ENCODE measurements at regions not wholly inside any gene's neighbourhood (a gene's known extent, or its start where the extent isn't known, plus 50 kb on each side); places are given as distances from the start of the nearest gene placed in this dataset.

DNA sequence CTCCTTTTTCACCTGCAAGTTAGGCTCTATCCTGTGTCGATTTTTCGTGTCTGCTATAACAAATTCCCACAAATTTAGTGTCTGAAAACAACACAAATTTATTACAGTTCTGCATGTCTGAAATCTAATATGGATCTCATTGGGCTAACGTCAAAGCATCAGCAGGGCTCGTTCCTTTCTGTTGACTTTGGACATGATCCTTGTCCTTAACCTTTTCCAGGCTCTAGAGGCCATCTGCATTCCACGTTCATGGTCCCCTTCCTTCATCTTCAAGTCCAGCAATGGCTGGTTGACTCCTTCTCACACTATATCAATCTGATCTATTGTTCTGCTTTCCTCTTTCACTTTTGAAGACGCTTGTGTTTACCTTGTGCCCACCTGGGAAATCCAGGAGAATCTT lies 165.7 kb upstream of the RARB start:
- DNase-seq = no peak

DNA sequence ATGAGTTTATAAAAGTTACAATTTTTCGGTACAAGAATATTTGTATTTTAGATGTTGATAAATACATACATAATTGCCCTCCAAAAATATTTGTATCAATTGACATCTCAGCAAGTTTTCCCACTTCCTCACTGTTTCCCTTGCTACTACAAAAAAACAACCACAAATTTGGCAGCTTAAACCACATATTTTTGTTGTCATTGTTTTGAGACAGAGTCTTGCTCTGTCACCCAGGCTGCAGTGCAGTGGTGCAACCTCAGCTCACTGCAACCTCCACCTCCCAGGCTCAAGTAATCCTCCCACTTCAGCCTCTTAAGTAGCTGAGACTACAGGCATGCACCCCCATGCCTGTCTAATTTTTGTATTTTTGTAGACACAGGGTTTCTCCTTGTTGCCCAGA lies 162.8 kb upstream of the RARB start:
- DNase-seq = no peak

DNA sequence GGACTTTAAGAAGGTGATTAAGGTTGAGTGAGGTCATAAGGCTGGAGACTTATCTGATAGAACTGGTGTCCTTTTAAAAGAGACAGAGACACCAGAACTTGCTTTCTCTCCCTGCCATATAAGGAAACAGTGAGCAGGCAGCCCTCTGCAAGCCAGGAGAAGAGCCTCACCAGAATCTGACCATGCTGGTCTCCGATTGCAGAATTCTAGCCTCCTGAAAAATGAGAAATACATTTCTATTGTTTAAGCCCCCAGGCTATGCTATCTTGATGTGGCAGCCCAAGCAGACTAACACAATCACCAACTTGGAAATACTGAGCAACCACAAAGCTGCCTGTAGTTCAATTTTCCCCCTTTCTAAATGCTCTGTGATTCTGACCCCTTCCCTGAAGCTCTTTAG lies 161.4 kb upstream of the RARB start:
- no peak for DNase-seq

DNA sequence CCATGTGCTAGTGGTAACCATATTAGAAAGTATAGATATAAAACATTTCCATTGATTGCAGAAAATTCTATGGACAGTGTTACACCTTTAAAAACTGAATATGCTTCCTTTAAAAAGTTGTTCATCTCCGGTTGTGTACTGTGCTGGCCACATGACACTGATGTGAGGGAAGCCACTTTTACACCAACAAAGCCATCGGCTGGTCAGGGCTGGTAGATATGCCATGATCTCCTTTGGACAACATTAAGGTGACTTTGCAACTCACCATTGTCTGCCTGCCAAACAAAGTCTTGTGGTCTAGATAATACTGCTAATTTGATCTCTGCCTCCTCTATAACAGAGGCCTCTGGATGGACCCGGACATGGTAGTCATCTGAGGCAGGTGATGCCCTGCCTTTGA lies 156.0 kb upstream of the RARB start:
- DNase-seq = no peak

DNA sequence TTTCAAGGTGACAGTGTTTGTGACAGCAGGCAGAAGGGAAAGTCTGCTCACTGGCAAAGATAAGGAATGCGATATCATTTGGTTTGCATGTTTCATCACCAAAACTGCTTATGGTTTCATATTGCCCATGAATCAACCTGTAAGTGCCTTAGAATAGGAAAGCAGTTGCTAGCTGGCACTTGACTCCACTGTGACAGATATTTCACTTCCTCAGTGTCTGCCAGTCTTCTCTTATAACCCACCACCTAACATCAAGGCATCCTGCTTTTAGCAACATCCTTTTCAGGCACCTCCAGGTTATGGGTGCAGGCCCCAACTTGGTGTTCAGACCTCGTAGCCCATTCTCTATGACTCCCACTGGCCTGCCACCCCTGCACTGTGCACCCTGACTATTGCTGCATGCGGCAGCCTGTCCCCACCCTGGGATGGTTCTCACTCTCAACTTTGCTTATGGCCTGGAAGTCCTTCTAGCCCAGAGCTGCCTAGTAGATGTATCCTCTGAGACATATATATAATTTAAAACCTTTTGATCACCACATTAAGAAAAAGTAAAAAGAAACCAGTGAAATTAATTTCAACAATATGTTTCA lies 154.4 kb upstream of the RARB start:
- no peak for DNase-seq

DNA sequence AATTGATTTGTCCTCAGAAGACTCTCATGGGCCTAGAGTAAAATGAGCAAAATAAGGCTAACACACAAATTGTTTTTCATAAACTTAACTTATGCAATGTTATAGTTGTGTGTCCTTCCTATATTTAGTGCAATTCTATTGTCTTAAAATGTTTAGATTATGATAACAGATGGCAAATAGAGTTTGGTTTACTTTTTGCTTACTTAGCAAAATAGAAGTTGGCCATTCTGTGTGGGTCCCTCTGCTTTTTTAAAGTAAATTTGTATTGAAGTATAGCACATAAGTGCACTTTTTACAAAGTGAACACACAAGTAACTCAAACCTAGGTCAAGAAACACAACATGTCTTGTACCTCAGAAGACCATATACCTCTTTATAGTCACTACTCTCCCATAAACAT lies 150.6 kb upstream of the RARB start:
- DNase-seq = no peak

DNA sequence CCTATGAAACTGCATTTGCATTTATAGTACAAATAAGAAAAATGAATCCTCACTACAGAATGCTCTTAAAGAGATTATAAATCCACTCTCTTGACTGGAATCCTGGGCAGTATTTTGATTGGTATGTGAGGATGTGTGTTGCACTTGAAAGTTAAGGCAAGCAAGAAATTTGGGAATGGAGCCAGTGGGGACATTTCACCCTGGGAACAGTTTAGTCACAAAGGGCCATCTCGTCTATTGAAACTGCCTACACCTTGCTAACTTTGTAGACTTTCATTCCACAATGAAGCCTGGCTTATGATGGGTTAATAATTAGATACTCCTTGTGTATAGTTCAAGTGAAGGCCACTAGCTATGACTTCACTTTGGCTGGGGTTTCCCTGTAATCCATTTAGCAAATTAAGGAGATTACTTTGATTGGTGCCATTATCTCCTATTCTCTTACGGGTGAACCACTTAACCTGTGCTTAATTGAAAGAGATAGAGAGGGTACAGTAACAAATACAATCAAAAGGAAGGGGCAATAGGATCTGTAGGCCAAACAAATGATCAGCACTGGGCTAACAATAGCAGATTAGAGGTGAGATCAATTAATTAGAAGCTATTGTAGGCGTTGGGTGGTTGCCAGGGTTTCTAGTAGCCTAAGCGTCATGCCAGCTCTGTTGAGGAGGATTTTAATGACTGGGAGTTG lies 146.9 kb upstream of the RARB start:
- no peak for DNase-seq

DNA sequence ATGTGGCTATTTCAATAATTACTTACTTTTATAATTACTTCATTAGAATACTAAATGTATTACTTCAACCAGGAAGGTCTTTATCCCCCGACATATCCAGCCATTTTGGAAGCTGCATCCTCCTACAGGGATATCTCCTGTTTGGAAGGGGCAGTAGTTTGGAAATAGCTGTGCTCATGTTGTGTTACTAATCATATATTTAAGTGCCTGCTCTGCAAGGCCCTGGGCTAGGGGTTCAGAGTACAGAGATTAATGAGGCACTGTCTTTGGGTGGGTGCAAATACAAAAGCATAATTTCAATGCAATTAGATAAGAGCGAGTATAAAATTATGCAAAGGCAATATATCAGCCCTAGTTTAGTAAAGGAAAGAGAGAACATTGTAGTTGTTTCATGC lies 146.3 kb upstream of the RARB start:
- no peak for DNase-seq

DNA sequence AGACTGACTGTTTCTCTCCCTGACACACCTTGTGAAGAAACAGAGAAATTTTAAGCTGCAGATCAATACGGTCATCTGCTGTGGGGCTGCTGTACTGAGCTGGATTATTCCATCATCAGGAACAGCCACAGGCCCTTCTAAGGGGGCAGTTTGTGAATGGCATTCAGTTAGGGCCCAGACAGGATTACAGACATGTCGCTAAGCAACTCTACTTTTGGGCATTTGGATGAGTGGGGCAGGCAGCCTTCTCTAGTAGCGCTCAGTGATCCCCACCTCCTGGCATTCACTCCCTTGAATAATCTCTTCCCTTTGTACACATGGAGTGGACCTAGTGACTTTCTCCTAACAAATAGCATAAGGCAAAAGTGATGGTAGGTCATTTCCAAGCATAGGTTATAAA lies 144.4 kb upstream of the RARB start:
- DNase-seq = no peak

DNA sequence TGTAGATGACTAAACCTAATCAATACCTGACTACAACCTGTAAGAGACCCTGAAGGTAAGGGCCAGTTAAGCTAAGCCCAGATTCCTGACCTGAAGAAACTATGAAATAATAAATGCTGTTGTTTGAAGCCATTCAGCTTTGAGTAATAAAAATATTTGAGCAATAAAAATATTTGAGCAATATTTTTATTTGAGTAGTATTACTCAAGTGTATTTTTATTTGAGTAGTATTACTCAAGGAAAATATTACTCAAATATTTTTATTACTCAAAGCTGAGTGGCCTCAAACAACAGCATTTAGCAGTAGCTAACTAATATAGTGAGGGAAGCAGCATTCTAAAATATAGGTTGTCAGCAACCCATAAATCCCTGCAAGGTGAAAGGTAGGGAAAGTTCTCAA lies 143.8 kb upstream of the RARB start:
- DNase-seq = no peak

DNA sequence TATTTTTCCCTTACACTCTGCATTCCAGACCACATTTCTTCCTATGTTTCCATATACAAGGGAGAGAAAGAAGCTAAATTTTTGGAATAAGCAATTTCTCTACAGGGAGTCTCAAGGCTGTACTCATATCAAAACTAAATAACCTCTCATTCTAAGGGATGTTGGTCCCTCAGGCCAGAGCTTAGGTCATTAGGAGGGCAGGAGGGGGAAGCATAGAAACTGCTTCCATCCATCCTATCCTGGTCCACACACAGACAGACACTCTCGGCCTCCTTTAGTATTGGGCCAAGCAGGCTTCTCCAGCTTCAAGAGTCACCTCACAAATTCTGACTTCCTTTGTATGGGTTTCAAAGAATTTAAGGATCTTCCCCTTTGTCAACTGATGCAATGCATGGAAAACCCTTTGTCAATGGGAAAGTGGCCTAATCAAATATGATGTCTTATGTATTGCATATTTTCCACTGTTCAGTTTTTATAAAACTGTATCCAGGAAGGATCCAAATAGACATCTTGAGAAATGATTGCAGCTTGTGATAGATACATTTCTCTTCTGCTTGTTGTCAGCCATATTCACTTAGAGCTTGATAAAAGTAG lies 140.7 kb upstream of the RARB start:
- no peak for DNase-seq

DNA sequence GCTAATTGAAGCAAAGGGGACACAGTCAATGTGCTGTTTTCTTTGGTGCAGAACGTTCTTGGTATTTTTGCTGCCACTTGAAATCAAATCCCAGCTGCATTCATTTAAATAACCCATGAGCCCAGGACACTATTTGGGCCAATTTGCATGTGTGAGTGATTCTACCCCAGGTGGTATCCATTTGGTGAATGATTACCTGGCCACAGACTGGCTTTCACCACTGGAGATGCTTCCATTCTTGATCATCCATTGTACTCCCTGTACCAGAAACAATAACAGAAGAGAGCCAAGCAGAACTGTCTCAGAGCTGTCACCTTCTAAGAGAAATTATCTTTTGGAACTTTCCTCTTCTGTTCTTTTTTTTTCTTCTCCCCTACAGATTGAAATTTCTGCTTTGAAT lies 139.7 kb upstream of the RARB start:
- DNase-seq = no peak

DNA sequence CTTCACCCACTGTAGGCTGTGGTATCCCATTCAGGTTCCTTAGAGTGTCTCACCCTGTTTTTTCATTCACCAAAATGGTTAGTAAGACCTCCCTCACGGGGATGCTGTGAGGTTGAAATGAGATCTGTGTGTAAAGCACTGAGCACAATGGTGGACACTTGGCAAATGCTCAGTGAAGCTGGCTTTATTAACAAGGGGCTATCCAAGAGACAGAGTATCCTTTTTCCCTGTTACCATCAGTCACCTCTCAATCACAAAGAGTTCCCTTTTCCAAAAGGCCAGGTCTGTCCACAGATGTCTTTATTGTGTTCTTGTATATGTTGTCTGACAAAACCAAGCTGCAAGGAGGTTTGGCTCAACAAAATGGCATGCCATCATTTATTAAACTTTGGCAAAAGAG lies 138.9 kb upstream of the RARB start:
- no peak for DNase-seq

DNA sequence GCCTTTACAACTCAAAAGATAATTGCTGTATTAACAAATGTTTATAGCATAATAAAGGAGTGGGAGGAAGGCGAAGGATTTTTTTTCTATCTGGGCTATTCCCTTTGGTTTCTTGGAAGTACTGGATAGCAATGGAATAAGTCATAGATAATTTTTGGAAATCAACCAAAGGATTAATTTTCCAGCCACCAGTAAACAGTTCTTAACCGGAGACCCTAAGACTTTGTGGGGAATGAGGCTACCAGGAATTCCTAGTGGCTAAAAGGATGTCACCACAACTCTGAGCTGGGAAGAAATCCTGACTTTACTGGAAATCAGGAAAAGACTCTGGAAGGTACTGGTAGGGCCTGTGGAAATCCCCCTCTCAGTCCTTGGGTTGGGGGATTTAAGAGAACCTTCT lies 138.4 kb upstream of the RARB start:
- no peak for DNase-seq

DNA sequence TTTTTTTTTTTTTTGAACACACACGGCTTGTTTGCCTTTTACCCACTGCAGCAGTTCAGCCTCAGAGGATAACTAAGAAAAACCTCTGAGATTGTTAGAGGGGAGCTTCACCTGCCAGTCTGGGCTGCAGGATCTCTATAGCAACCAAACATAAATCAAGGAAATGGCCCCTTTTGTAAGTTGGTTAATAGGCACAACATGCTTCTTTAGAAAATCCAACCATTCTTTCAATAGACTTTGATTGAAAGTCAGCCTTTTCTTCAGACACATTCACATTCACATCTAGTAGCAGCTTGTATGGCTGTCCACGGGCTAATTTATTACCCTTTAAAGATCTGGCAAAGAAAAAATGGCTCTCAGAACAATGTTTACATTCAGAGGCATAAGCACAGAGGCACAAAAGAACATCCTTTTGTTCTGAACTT lies 136.6 kb upstream of the RARB start:
- no peak for DNase-seq

DNA sequence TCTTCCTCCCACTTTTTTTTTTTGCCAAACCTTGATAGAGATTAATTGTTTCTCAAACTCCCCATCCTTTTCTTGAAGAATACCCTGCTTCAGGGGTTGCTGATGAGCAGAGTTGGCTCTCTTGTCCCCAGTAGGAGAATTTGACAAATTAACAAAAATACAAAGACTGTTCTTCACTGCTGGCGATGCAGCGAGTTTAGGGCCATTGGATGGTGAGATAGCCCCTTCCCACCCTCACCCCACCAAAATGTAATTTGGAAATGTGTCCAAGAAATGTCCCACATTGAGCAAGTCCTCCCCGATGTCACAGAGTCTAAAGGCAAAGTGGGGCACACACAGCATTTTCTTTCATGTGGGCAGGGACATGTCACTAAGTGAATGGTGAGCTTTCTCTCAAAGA lies 136.0 kb upstream of the RARB start:
- DNase-seq = no peak

DNA sequence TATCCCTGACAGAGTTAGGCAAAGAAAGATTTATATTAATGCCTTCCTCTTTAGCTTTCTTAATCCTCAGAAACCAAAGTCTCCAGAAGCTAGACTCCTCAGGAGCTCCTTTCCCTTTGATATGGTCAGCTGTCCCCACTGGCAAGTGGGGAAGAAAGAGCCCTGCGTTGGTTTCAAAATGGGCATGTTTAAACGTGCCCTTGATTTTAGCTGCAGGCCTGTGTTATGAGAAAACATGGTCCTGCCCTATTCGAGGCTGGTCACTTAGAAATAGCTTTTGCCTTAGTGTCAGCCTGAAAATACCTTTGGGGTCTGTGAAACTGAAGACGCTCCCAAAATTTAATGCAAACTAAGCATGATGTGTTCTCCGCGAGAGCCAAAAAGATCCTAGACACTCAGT lies 135.5 kb upstream of the RARB start:
- no peak for DNase-seq

DNA sequence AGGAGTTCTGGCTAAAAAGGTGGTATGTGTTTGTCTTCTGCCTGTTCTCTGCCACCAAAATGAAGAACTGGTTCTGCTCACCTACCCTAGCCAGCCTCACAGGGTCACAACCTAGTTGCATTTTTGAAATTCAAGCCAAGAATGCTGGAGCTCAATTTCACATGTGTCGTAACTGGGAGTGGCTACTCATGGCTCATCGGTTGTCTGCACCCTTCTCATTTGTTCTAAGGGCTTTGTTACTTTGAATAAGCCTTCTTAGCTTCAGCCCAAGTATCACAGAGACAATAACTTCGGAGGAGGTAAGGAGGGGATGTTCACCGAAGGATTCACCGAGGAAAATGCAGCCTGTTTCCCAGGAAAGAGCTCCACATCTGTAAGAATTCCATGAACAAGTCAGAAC lies 134.3 kb upstream of the RARB start:
- DNase-seq = no peak

DNA sequence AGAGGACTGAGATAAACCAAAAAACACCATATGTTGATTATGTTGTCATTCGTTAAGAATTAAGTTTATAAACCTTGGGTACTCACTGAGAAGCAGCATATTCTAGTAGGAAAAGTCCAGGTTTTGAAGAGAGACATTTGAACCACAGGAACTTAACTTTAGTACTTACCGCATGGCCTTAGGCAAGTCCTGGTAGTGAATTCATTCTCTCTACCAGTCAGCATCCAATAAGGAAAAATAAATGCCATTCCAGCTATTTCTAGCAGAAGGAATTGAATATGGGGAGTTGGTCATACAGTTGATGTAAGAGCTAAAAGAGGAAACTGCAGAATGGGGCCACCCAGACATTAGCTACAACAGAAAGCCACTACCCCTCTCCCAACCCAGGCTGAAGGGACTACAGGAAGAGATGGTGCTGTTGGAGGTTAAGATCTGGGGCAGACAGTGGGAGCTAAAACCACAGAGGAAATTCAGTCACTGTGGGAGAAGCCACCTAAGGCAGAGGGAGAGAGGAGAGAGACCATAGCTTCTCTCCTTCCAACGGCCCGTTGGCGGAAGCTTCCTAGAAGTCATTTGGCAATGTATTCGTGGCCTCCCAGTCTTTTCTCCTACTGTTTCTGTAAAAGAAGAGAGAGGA lies 133.8 kb upstream of the RARB start:
- no peak for DNase-seq

DNA sequence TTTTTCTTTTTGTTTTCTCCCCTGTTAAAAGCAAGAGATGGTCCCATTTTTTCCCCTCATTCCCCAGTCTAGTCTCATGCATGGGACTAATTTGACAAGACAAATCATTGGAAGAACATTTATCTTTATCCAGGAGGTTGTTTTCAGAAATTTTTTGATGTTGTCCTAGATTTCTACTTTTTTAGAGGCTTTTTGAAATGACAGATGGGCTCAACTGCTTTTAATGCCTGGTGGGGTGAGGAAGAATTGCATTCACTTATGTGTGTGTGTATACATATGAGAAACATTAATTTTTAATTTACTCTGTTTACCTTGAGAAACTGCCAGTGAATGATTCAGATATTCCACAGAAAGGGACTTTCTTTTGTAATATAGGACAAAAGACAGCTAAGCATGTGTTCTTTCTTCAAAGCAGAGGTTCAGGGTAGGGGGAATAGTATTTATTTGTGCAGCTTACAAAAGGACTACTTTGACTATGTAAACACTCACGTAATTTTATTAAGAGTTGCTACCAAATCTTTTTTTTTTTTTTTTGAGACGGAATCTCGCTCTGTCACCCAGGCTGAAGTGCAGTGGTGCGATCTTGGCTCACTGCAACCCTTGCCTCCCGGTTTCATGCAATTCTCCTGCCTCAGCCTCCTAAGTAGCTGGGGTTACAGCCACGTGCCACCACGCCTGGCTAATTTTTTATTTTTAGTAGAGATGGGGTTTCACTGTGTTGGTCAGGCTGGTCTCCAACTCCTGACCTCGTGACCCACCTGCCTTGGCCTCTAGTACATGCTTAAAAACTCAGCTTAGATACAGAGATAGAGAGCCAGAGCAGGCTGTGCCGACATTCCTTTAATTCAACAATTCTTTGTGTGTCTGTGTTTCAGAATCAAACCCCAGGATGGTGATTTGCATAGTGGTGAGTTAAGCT lies 130.1 kb upstream of the RARB start:
- no peak for DNase-seq

DNA sequence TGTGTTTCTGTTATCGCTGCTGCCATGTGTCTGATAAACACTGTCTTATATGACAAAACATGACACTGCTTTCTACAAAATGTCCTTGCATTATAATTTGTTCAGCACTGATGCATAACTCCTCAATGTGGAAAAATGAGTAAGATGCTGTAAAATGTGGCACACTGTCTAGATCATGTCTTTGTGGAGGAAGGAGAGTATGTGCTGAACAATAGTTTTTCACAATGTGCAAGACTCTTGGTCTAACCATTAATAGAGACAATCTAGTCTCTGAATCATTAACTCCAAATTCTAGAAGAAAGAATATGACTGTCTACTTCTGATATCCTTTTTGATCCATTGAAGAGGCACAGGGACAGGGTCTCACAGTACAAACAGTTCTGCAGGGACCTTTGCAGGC lies 127.9 kb upstream of the RARB start:
- DNase-seq = no peak

DNA sequence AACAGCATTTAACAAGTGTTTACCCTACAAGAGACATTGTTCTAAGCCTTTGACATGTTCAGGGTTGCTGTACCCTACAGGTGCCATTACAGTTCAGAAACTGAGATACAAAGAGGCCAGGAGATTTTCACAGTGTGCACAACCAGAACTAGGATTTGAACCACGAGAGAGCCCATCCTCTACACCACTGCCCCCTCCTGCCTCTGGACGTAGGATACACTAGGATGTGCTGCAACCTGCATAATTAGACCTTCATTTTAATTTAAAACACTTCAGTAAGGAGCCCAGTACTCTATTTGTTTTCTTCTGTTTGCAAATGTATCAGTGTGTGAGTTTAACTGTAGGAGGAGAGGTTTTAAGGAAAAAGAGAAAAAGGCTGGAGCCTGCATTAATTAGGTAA lies 123.1 kb upstream of the RARB start:
- no peak for DNase-seq

DNA sequence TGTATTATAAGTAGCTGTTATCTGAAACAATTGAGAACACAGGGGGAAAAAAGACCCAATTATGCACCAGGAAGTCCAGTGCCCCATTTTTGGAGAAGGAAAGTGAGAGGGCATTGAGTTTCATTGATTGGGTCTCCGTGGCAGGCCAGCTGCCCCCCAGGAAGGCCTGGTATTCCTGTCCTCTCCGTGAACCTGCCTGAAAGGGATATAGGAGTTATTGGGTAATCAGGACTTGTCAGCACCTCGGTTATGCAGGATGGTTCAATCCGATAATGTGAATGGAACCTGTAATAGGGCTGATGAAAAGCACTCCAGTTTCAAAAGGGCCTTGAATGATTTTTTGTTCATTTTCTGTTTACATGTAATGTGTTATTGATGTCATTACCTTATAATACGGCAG lies 122.0 kb upstream of the RARB start:
- DNase-seq = no peak

All from activated CD8-positive, alpha-beta memory T cell treated with anti-CD3 and anti-CD28 coated beads for 24 hours (primary cell).